Fibroblast of skin of right quadriceps (primary cell): ENCODE measurements at regions not wholly inside any gene's neighbourhood (a gene's known extent, or its start where the extent isn't known, plus 50 kb on each side); places are given as distances from the start of the nearest gene placed in this dataset.
"Not testable (repeated sequence)": the region's sequence is repeated elsewhere in the genome, so short reads cannot be mapped to it uniquely, and the experiment has no call there.

Experiments
- DNase-seq: peaks from one replicate; pipeline ENCODE4 v3.0.0-alpha.2; 2013

DNA sequence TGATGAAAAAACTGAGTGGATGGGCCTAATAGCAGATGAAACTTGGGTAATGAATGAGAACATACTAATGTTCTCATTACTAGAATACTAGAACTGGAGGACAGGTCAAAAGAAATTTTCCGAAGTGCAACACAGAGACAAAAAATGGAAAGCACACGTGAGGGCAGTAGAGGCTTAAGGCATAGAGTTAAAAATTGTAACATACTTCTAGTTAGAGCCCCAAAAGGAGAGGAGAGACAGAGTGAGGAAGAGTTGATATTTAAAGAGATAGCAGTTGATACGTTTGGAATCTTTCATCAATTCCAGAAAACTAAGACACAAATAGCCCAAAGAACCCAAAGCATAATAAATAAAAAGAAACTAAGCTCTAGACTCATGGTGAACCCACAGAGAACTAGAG is 327.9 kb downstream of the SQOR start:
- DNase-seq, result no peak

DNA sequence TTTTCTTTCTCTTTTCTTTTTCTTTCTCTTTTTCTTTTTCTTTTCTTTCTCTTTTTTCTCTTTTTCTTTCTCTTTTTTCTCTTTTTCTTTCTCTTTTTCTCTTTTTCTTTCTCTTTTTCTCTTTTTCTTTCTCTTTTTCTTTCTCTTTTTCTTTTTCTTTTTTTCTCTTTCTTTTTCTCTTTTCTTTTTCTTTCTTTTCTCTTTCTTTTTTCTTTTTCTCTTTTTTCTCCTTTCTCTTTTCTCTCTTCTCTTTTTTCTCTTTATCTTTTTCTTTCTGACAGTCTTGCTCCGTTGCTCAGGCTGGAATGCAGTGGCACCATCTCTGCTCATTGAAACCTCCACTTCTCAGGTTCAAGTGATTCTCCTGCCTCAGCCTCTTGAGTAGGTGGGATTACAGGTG is 335.7 kb downstream of the SQOR start:
- DNase-seq, result no peak

DNA sequence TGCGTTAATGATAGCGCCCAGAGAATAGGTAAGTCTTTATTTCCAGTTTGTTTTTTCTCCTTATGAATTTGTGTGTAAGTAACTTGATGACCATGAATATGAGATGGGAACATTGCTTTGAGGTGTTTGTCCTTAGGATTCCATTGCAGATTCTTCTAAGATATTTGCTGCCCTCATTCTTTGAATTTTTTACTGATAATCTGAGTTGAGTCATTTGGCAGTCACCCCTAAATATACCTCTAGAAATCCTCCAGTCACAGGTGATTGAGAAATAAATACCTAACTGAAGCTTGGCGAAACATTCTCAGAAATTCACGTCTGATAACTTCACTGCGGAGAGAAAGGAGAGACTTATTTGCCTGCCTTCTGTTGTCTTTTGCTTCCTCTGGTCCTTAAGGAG is 345.5 kb downstream of the SQOR start:
- DNase-seq, result no peak

DNA sequence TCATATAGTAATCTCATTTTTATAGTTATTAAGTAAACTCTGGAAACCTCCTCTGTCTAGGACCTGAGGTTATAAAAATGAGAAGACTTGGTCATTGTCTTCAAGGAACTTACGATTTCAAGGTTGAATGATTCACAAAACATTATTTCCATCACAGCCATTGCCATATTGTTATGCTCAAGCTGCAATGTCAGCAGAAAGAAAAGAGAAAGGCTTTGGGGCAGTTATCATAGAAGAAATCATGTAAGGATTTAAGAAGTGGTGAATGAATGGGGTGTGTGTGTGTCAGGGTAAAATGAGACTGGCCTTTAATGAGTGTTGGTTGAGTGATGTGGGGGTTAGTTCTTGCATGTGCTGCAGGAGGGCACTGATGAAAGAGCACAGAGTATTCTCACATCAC is 346.8 kb downstream of the SQOR start:
- no peak for DNase-seq

DNA sequence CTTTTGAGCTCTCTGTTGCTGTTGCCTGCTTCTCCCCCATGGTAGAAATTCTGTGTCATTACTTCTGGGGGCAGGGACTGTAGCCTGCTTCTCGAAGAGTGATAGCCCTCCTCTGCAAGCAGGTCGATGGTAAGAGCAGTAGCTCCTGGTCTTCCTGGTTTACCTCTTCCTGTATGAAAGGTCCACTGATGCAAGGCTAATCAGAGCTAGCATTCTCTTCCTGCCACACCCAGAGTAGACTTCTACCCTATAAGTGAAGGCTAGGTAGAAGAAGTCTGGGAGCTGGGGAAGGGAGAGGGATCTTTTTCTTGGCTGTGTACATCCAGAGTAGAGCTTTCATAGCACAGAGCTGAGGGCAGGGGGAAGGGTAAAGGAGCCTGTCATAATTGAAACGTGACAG is 357.0 kb downstream of the SQOR start:
- DNase-seq, result no peak

DNA sequence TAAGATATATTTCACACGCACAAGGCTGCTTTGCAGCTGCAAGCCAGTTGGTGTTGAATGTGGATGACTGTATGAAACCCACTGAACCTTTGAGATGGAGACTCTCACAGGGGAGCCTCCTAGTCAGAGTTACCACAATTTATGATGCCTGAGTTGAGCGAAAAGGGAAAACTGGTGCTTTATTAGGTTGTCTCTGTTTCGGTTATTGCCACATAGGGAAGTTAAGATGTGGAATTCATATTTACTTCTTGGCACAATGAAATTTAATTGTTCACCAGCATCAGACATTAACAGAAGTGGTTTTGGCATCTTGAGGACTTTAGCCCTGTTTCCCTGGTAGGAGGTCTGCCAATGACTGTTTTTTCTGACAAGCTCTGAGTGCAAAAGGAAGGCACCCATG is 358.2 kb downstream of the SQOR start:
- DNase-seq, result no peak

DNA sequence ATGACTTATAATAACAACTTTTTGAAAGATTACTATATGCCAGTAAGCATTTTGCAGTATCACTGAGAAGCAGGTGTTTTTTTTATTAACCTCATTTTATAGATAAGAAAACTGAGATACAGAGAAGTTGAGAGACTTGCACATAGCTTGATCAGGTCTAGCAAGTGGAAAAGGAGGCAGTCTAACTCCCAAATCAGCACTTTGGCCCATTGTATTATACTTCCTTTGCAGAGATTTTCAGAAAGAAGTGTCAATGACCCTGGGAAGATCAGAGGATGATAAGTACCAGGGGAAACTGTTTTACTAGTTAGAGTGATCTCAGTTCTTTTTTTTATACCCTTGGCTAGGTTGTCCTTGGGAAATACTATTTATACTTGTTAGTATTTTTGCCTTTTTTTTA is 358.7 kb downstream of the SQOR start:
- DNase-seq, result no peak

DNA sequence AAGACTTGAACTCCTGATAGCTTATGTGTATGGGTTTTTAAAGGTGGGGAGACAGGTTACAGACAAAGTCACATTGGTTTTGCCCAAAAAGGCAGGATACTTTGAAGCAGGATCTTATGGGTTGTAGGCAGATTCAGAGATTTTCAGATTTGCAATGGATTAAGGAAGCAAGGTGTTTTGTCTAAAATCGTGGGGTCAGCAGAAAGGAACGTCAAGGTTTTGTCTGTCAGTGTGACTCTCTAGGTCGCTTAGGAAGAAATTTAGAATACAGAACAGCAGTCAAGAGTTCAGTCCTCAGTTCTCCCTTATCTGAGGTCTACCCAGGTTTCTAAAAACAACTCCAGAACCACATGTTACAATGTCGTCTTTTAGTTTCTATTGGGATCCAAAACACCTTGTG is 361.0 kb downstream of the SQOR start:
- DNase-seq, result no peak

DNA sequence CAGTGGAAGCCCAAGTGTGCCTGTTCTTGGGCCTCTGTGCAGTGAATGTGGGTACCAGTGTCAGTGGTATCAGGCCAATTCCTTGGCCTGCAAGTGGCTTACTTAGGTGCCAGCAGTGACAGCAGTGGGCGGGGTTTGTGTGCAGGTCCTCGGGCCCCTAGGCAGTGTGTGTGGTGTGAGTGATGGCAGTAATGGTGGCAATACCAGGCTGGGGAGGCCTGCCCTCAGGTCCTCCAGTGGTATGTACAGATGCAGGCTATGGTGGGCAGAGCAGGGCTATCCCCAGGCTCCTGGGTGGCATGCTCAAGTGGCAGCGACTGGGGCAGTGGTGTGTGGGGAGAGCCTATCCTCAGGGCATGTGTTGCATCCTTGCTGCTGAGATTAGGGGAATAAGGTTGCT is 379.7 kb downstream of the SQOR start:
- DNase-seq, result no peak

DNA sequence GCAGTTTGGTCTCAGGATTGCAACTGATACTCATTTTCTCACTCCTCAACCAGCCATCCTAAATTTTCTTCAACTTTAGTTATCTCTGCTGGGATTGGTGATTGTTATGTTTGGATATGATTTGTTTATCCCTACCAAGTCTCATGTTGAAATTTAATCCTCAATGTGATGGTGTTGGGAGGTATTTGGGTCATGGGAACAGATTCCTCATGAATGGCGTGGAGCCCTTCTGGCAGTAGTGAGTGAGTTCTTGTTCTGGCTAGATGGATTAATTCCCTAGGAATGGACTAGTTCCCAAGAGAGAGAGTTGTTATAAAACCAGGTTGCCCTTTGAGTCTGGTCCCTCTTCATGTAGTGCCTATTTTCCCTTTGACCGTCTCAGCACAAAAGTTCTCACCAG is 399.9 kb downstream of the SQOR start:
- DNase-seq, result no peak

DNA sequence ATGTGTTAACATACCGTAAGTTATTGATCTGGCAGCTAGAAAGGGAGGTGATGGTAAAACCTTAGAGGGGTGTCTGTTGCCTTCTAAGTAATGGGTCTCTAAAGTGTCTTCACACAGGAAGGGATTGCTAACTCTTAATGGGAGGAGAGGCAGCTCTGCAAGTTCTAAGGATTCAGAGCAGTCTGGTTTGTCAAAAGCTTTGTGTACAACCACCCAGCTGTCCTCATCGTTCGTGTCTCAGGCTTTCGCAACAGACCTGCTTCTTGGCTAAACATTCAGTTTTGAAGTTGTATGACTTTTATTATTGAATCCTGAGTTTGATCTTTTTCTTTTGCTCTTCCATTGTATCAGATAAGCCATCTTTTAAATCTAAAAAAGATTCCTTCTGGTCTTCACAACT is 404.9 kb downstream of the SQOR start:
- no peak for DNase-seq

DNA sequence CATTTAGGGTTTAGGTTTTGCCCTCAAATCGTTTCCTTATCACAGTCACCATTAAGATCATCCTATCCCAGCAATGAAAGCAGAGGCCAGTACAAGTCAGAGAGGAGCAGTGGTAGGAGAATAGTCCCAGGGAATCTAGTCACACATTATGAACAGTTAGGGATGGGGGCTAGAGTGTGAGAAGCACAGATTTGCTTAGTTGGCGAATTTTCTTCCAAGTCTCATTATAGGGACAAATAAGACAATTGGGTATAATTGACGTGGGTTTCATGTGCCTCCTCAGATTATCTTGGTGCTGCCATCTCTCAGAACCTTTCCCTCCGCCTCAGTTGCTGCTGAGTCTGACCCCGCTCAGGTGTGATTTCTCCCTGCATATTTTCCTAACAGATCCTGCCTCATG is 407.1 kb downstream of the SQOR start:
- DNase-seq, result no peak

DNA sequence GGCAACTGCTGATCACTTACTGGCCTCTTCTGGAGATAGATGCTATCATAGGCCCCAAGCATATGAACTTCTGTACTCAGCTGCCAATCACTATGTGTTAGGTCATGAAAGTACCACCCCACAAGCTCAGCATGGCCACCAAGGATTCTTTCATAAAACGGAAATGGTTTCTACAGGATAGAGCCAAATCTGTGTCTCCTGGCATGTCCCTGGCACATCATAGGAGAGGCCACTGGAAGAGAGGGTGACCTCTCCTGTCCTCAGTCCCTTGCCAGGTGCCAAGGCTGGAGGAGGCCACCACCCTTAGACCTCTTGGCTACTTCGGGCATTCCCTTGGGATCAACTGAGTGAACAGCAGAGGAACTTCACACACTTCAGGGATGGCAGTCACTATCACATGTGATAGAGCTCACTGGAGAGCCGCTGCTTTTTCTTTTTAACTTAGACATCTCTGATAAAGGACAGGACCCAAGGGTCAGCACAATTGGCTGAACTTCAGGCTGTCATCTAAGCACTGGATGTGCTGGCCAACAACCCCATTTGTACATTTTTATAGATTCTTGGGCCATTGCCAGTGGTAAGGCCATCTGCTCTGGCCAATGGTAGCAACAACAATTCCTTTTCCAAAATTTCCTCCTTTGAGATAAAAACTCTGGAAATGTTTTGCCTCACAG is 425.2 kb downstream of the SQOR start:
- no peak for DNase-seq

DNA sequence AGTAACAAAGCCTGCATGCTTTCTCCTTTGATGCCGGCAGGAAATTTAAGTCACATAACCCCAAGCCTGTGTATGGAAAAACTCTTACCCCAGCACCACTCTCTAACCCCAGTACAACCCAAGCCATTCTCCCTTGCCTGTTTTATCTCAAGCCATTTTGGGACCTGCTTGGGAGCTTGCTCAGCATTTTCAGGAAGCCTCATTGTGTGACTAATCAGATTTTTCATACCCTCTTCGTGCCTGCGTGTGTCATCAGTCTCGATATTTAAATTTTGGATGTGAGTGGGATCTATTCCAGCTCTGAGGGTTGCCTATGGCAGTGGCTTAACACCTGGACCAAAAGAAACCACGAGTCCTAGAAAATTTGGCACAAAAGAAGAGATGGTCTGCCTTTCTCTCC is 426.2 kb downstream of the SQOR start:
- DNase-seq, result no peak

DNA sequence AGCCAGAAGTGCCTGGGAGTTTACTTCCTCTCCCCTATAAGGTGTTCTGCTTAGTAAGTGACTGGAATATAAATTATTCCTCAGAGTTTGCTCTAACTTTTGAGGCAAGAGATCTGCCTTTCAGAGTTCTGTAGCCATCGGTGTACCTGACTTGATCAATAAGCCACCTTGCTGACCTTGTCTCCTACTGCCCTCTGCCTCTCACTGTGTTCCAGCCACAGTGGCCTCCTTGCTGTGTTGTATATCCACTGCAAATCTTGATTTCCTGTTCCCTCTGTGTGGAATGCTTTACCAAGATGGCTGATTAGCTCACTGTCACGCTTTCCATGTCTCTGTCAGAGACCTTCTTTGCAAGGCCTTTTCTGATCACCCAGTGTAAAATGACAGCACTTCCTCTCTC is 442.4 kb downstream of the SQOR start:
- DNase-seq, result no peak

DNA sequence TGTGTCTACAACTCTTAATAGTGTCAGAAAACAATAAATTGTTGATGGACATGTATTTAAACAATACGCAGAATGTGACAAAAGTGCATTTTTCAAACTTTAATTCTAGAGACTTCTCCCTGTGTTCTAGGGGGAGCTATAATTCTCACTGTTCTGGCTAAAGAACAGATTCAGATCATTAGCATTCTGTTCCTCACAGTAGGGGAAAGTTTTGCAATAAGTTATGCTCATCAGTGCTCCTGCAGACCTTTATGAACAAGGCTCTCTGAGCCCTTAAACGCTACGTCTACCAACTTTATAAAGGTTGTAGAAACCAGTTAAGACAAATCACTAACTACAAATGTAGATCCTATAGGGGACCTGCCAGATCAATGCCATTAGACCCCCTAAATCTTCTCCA is 444.2 kb downstream of the SQOR start:
- DNase-seq, result no peak

DNA sequence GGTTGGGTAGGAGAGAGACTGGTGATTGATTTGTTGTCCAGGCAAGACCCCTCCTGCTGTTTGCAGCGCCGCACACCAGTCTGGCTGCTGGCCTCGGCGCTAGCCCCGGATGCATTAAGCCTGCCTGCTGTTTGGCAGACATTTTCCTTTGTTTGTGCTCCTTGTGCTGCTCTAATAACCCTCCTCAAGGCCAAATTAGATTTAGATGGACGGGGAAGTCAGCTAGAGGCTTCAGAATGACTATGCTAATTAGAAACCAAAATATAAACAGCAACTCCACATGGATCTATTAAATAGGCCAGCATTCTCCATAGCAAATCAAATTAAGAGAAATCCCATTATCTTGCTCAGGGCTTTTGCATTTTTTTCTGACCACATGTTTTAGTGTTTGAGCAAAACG is 445.2 kb downstream of the SQOR start:
- DNase-seq, result no peak

DNA sequence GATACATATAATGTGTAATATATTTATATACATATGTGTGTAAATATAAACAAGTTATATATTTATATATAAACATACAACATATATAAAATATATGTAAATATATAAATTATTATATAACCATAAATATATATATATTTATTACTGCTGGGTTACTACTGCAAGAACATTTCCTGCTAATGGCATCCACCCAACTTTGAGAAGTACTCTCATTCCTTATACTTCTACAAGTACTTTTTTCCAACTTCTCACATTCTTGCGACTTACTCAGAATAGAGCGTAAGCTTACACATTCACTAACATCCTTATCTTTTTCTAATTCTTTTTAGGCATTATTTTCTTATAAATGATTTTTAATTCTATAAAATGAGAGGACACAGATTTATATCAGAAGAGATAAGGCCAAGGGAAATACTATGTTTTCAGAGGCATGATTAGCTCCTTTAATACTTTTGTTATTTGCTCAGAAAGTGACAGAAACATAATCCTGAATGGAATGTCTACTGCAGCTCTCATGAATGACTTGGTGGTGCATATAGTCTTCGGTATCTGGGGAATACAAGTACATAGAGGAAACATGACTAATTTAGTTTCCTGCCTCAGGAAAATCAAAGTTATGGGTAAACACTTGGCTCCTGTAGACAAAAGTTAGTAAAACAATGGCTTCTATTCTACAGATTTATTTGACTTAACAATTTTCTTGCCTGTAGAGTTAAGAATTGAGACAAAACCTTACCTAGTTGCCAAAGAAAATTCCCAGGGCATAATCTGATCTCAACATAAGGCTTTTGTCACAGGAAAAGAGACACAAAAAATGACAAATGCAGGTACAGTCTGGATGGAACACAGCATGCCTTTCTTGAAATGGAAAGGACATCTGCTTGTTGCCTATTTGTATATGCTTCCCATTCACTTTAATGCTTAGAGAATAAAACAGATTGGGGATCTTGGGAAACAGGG is 453.9 kb downstream of the SQOR start:
- DNase-seq, result peak; percentile 57

DNA sequence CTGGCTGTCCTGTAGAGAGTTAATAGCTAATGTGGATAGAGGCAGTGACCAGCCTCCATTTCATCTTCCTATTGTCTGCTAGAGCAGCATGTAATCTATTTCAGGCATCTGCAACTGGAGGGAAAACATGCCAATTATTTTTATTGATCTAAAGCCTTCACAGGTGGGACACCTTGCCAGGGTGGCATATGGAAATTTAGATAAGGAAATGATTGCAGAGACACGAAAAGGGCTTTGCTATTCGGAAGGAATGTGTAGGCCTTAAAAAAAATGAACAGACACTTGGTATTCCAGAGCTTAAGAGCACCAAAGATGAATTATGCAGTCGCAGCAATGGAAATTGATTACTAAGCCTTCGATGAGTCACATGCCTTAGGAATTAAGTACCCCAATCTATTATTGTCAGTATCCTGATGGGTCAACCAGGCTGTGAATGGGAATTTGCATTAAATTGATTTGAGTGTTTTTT is 454.7 kb downstream of the SQOR start:
- DNase-seq, result peak; percentile 34

DNA sequence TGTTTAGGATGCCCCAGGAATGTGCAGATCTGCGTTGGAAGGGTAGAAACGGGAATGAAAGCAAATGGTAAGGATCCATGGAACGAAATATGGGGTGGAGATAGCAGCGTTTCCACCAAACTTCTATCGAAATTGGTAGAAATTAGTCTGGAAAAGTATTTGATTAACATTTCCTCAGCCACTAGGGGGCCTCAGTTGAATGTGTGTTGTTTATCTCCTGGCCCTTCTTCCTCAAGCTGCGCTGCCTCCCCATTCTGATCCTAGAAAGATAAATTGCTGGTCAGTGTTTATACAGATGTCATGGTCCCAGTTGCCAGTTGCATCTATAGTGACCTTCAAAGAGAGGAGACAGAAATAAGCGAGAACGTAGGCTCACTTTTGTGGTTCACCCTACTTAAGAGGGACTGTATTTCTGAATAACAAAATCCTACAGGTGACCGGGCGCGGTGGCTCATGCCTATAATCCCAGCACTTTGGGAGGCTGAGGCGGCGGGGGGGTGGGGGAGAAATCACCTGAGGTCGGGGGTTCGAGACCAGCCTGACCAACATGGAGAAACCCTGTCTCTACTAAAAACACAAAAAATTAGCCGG is 457.1 kb downstream of the SQOR start:
- peak; percentile 44 for DNase-seq

DNA sequence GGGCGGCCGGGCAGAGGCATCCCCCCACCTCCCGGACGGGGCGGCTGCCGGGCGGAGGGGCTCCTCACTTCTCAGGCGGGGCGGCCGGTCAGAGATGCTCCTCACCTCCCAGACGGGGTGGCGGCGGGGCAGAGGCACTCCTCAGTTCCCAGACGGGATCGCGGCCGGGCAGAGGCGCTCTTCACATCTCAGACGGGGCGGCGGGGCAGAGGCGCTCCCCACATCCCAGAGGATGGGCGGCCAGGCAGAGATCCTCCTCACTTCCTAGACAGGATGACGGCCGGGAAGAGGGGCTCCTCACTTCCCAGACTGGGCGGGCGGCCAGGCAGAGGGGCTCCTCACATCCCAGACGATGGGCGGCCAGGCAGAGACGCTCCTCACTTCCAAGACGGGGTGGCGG is 463.2 kb downstream of the SQOR start:
- DNase-seq, result not testable (repeated sequence)

DNA sequence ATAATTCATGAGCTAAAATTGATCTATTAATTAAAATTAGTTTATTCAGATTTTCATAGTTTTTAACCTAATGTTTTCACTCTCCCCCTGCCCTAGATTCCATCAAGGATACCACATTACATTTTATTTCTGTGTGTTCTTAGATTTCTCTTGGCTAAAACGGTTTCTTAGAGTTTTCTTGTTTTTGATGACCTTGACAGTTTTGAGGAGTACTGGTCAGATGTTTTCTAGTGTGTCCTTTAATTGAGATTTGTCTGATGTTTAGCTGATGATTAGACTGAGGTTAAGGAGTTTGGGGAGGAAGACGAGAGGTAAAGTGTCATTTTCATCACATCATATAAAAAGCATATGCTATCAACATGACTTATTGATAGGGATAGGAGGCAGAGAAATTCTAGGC is 475.9 kb downstream of the SQOR start:
- no peak for DNase-seq

DNA sequence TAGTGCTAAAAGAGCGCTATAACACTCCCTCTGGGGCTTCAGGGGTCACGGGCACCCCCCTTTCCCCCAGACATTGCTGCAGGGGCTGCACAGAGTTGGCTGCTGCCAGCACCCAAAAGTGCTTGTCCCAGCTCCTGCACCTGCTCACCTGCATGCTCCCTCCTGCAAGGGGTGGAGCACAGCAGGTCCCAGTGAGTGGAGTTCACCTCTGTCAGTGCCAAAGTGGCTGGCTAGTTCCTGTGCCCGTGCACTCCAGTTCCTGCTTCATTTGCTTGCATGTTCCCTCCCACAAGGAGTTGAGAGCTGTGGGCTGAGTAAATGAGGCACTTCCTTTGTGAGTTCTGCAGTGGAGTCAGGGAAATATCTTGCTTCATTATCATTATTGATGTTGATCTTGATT is 476.9 kb downstream of the SQOR start:
- no peak for DNase-seq

DNA sequence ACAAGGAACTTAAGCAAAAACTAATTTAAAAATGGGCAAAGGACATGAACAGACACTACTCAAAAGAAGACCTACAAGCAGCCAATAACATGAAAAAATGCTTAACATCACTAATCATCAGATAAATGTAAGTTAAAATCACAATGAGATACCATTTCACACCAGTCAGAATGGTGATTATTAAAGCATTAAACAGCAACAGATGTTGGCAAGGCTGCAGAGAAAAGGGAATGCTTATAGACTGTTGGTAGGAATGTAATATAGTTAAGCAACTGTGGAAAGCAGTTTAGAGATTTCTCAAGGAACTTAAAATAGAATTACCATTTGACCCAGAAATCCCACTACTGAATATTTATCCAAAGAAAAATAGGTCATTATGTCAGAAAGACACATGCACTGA is 482.2 kb downstream of the SQOR start:
- DNase-seq, result peak; percentile 50
